ENCODE measurements at regions not wholly inside any gene's neighbourhood (a gene's known extent, or its start where the extent isn't known, plus 50 kb on each side); places are given as distances from the start of the nearest gene placed in this dataset.

DNA sequence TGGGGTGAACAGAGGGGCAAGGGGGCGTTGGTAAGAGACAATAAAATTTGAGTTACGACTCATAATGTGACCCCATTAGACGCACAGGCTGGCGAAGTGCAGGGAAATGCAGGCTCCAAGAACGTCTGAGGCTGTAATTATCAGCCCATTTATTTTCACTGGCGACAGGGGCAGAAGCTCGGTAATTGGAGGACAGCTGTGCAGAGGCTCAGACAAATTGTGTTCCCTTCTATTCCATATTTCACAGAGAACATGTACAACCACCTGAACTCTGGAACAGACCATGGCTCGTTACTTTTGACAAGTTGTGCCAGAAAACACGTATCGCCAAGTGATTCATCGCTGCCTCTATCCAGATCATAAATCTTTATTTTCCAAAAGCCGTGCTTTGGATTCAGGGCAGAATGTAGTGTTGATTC lies 137.3 kb upstream of the FRMD4A start:
- DNase-seq (ENCODE audit: low read depth in 4 of 4, low spot score in 1 of 4): no peak

GRCh38 chr10:14466257-14466656 lies 135.5 kb upstream of the FRMD4A start:
- DNase-seq (ENCODE audit: low read depth in 4 of 4, low spot score in 1 of 4): no peak

GRCh38 chr10:14460447-14460846 lies 129.7 kb upstream of the FRMD4A start:
- DNase-seq (ENCODE audit: low read depth in 4 of 4, low spot score in 1 of 4): no peak

GRCh38 chr10:14459665-14460064 lies 128.9 kb upstream of the FRMD4A start:
- no peak for DNase-seq (ENCODE audit: low read depth in 4 of 4, low spot score in 1 of 4)

DNA sequence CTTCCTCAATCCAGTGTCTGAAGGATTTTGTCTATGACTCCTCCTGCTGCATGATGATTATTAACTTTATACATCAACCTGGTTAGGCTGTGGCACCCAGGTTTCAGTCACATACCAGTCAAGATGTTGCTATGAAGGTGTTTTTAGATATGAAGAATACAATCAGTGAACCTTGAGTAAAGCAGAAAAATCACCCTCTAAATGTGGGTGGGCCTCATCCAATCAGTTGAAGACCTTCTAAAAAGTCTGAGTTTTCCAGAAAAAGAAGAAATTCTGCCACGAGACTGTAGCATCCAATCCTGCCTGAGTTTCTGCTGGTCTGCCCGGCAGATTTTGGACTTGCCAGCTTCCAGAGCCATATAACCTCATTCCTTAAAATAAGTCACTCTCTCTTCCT lies 126.1 kb upstream of the FRMD4A start:
- no peak for DNase-seq (ENCODE audit: low read depth in 4 of 4, low spot score in 1 of 4)

- no peak for DNase-seq (ENCODE audit: low read depth in 4 of 4, low spot score in 1 of 4)
These were observed 125.6 kb upstream of the FRMD4A start for GRCh38 chr10:14456218-14456869.

DNA sequence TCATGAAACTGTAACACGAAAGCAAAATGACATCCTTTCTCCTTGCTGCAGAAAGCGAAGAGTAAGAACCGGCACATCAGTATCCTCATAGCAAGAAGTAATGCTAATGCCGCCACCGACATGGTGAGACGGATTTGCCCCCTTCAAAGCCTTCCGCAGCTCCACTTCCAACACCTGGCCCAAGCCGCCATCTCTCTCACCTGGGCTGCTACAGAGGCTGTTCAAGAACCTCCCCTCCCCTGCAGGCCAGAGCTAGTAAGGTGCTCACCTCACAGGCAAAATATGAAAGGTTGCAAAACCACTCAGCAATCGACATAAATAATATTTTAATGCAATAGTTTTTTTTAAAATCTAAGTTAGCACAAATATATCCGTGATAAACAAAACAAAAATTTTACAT lies 123.9 kb upstream of the FRMD4A start:
- no peak for DNase-seq (ENCODE audit: low read depth in 4 of 4, low spot score in 1 of 4)

GRCh38 chr10:14454206-14454605 lies 123.5 kb upstream of the FRMD4A start:
- no peak for DNase-seq (ENCODE audit: low read depth in 4 of 4, low spot score in 1 of 4)

- no peak for DNase-seq (ENCODE audit: low read depth in 4 of 4, low spot score in 1 of 4)
These were observed 122.9 kb upstream of the FRMD4A start for GRCh38 chr10:14453593-14453992.

- DNase-seq (ENCODE audit: low read depth in 4 of 4, low spot score in 1 of 4): no peak
These were observed 120.6 kb upstream of the FRMD4A start for GRCh38 chr10:14451341-14451740.

DNA sequence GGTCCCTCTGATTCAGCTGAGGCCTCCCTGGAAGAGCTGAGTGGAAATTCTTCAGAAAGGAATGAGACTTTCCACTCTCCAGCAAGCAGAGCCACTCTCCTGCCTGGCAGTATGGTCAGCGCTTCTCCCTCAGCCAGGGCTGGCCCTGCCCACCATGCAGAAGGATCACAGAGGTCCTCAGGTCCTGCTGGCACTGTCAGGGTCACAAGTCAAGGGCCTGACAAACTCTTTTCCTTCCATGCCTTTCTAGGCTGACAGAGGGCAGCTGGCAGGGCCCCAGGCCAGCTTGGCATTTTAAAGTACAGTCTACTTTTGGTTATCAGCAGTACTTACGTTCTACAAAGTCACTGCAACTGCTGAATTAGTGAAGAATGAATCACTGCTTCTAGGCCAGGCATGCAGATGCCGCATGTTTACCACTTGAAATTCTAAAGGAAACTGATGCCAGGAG lies 119.3 kb upstream of the FRMD4A start:
- DNase-seq (ENCODE audit: low read depth in 4 of 4, low spot score in 1 of 4): no peak

DNA sequence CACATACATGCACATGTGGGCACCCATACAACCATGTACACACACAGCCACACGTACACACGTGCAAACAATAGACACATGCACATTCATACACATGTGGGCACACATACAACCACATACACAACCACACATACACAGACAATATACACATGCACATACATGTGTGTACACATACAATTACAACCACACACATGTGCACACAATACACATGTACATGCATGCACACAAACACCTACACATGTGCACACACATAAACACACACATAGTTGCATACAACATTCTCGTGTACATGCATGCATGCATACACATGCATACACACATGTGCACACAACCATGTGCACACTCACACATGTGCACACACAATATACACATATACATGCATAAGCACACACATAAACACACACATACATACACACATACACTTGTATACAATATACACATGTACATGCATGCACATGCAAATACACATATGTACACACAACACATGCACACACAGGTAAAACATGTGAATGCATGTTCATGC lies 118.6 kb upstream of the FRMD4A start:
- no peak for DNase-seq (ENCODE audit: low read depth in 4 of 4, low spot score in 1 of 4)

- DNase-seq (ENCODE audit: low read depth in 4 of 4, low spot score in 1 of 4): no peak
These were observed 117.7 kb upstream of the FRMD4A start for GRCh38 chr10:14448197-14448990.

- DNase-seq (ENCODE audit: low read depth in 4 of 4, low spot score in 1 of 4): no peak
These were observed 116.5 kb upstream of the FRMD4A start for GRCh38 chr10:14447094-14447839.

- no peak for DNase-seq (ENCODE audit: low read depth in 4 of 4, low spot score in 1 of 4)
These were observed 108.9 kb upstream of the FRMD4A start for GRCh38 chr10:14439451-14440259.

- no peak for DNase-seq (ENCODE audit: low read depth in 4 of 4, low spot score in 1 of 4)
These were observed 107.9 kb upstream of the FRMD4A start for GRCh38 chr10:14438576-14438975.

DNA sequence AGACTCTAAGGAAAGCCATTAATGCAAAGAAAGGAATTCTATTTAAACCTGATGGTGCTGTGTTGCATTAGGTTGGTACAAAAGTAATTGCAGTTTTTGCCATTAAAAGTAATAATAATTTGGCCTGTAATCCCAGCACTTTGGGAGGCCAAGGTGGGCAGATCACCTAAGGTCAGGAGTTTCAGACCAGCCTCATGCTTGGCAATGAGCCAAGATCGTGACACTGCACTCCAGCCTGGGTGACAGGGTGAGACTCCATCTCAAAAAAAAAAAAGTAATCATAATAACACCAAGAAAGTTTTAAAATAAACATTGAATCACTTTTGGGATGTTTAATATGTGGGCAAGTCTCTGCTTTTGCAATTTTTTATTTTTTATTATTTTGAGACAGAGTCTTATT lies 107.3 kb upstream of the FRMD4A start:
- DNase-seq (ENCODE audit: low read depth in 4 of 4, low spot score in 1 of 4): no peak

GRCh38 chr10:14435976-14436632 lies 105.4 kb upstream of the FRMD4A start:
- no peak for DNase-seq (ENCODE audit: low read depth in 4 of 4, low spot score in 1 of 4)

- DNase-seq (ENCODE audit: low read depth in 4 of 4, low spot score in 1 of 4): no peak
These were observed 102.4 kb upstream of the FRMD4A start for GRCh38 chr10:14433147-14433546.

- no peak for DNase-seq (ENCODE audit: low read depth in 4 of 4, low spot score in 1 of 4)
These were observed 101.1 kb upstream of the FRMD4A start for GRCh38 chr10:14431868-14432267.

Measured in stimulated activated CD4-positive, alpha-beta T cell treated with anti-CD3 and anti-CD28 coated beads, Interleukin-1b, Interleukin-23, amount 100 ng/mL, for 24 hours (primary cell).